ENCODE measurements at regions not wholly inside any gene's neighbourhood (a gene's known extent, or its start where the extent isn't known, plus 50 kb on each side); places are given as distances from the start of the nearest gene placed in this dataset.

- no peak for DNase-seq (ENCODE audit: low read depth)
Measured at GRCh38 chr6:87908978-87909811, 138.4 kb upstream of the SPACA1 start.

- no peak for DNase-seq (ENCODE audit: low read depth)
Measured at GRCh38 chr6:87907521-87907920, 140.1 kb upstream of the SPACA1 start.

GRCh38 chr6:87905101-87905641 is 142.5 kb upstream of the SPACA1 start:
- DNase-seq (ENCODE audit: low read depth) = no peak

- no peak for DNase-seq (ENCODE audit: low read depth)
Measured at GRCh38 chr6:87904011-87904410, 143.6 kb upstream of the SPACA1 start.

- no peak for DNase-seq (ENCODE audit: low read depth)
Measured at GRCh38 chr6:87903323-87903722, 144.3 kb upstream of the SPACA1 start.

GRCh38 chr6:87902383-87902782 is 145.3 kb upstream of the SPACA1 start:
- no peak for DNase-seq (ENCODE audit: low read depth)

GRCh38 chr6:87901613-87902012 is 146.0 kb upstream of the SPACA1 start:
- no peak for DNase-seq (ENCODE audit: low read depth)

GRCh38 chr6:87900160-87900698 is 147.4 kb upstream of the SPACA1 start:
- no peak for DNase-seq (ENCODE audit: low read depth)

GRCh38 chr6:87899499-87900147 is 148.0 kb upstream of the SPACA1 start:
- no peak for DNase-seq (ENCODE audit: low read depth)

GRCh38 chr6:87897663-87898062 is 150.0 kb upstream of the SPACA1 start:
- no peak for DNase-seq (ENCODE audit: low read depth)

GRCh38 chr6:87897013-87897412 is 150.6 kb upstream of the SPACA1 start:
- no peak for DNase-seq (ENCODE audit: low read depth)

- DNase-seq (ENCODE audit: low read depth) = no peak
Measured at GRCh38 chr6:87887266-87887665, 160.4 kb upstream of the SPACA1 start.

GRCh38 chr6:87884203-87884602 is 163.4 kb upstream of the SPACA1 start:
- no peak for DNase-seq (ENCODE audit: low read depth)

- no peak for DNase-seq (ENCODE audit: low read depth)
Measured at GRCh38 chr6:87881342-87881895, 166.2 kb upstream of the SPACA1 start.

- DNase-seq (ENCODE audit: low read depth) = no peak
Measured at GRCh38 chr6:87879132-87879861, 168.3 kb upstream of the SPACA1 start.

- no peak for DNase-seq (ENCODE audit: low read depth)
Measured at GRCh38 chr6:87875781-87876180, 171.9 kb upstream of the SPACA1 start.

- no peak for DNase-seq (ENCODE audit: low read depth)
Measured at GRCh38 chr6:87873556-87873955, 171.5 kb upstream of the AKIRIN2 start.

- DNase-seq (ENCODE audit: low read depth) = no peak
Measured at GRCh38 chr6:87870556-87870955, 168.5 kb upstream of the AKIRIN2 start.

- no peak for DNase-seq (ENCODE audit: low read depth)
Measured at GRCh38 chr6:87869064-87869905, 167.3 kb upstream of the AKIRIN2 start.

- no peak for DNase-seq (ENCODE audit: low read depth)
Measured at GRCh38 chr6:87860902-87861301, 158.9 kb upstream of the AKIRIN2 start.

GRCh38 chr6:87858440-87858839 is 156.4 kb upstream of the AKIRIN2 start:
- no peak for DNase-seq (ENCODE audit: low read depth)
